22Rv1 (cell line): ENCODE measurements at regions not wholly inside any gene's neighbourhood (a gene's known extent, or its start where the extent isn't known, plus 50 kb on each side); places are given as distances from the start of the nearest gene placed in this dataset.

Source experiments
- H3K27ac ChIP-seq: fragments of 450-650 bp; 2 replicates; pipeline ENCODE4 v1.5.1; 2017
- ZFX ChIP-seq: fragments of 450-650 bp; IDR thresholded peaks from 2 replicates; pipeline ENCODE4 v1.6.1; 2017; ENCODE audit warnings: antibody characterized with exemption, borderline replicate concordance
- TF ChIP-seq, protein P1 (sequence below): fragments of 450-650 bp; IDR thresholded peaks from 2 replicates; pipeline ENCODE4 v1.5.1; 2017; ENCODE audit warnings: mild to moderate bottlenecking

- TF ChIP-seq, protein P1, sequence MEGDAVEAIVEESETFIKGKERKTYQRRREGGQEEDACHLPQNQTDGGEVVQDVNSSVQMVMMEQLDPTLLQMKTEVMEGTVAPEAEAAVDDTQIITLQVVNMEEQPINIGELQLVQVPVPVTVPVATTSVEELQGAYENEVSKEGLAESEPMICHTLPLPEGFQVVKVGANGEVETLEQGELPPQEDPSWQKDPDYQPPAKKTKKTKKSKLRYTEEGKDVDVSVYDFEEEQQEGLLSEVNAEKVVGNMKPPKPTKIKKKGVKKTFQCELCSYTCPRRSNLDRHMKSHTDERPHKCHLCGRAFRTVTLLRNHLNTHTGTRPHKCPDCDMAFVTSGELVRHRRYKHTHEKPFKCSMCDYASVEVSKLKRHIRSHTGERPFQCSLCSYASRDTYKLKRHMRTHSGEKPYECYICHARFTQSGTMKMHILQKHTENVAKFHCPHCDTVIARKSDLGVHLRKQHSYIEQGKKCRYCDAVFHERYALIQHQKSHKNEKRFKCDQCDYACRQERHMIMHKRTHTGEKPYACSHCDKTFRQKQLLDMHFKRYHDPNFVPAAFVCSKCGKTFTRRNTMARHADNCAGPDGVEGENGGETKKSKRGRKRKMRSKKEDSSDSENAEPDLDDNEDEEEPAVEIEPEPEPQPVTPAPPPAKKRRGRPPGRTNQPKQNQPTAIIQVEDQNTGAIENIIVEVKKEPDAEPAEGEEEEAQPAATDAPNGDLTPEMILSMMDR, result no peak
- TF ChIP-seq ZFX, result no peak
These were observed 71.6 kb upstream of the KCNIP4 start for GRCh38 chr4:22020129-22020528.

GRCh38 chr4:22019676-22020075 is 71.1 kb upstream of the KCNIP4 start:
- TF ChIP-seq ZFX, result no peak

More at GRCh38 chr4:22020129-22020528, 71.6 kb upstream of the KCNIP4 start:
- H3K27ac ChIP-seq, result no peak overlapping the region

GRCh38 chr4:22014222-22014741 is 65.7 kb upstream of the KCNIP4 start:
- no peak overlapping the region for H3K27ac ChIP-seq
- no peak for TF ChIP-seq ZFX
- TF ChIP-seq, protein P1, result no peak

More at GRCh38 chr4:22019676-22020075, 71.1 kb upstream of the KCNIP4 start:
- H3K27ac ChIP-seq, result no peak overlapping the region

GRCh38 chr4:22003878-22004277 is 55.3 kb upstream of the KCNIP4 start:
- no peak overlapping the region for H3K27ac ChIP-seq
- TF ChIP-seq, protein P1, result no peak
